Suprapubic skin (tissue), 4 donors: ENCODE measurements at regions not wholly inside any gene's neighbourhood (a gene's known extent, or its start where the extent isn't known, plus 50 kb on each side); places are given as distances from the start of the nearest gene placed in this dataset.

ENCODE experiments used
- EP300 ChIP-seq: sonication (generic); formaldehyde crosslinking; IDR thresholded peaks from one replicate; pipeline ENCODE4 v1.6.1; 2017; ENCODE audit warnings: antibody characterized with exemption
- POLR2A ChIP-seq, 2 donors: fragments of 450-650 bp; IDR thresholded peaks; one replicate each; pipeline ENCODE4 v1.6.1; 2017; ENCODE audit warnings: antibody characterized with exemption in 2 of 2, mild to moderate bottlenecking in 2 of 2, moderate library complexity in 2 of 2
- POLR2AphosphoS5 ChIP-seq, 3 donors: sonication (generic); formaldehyde crosslinking; IDR thresholded peaks; one replicate each; pipeline ENCODE4 v1.6.1; 2017; ENCODE audit warnings: antibody characterized with exemption in 3 of 3
- TF ChIP-seq, protein P1 (sequence below), 2 donors: fragments of 200-600 bp in 1 of 2; fragments of 450-650 bp in 1 of 2; sonication (generic) in 1 of 2; IDR thresholded peaks; one replicate each; pipeline ENCODE4 v1.5.1; 2016 to 2019; ENCODE audit warnings: antibody characterized with exemption in 2 of 2, mild to moderate bottlenecking in 1 of 2, moderate library complexity in 1 of 2

DNA sequence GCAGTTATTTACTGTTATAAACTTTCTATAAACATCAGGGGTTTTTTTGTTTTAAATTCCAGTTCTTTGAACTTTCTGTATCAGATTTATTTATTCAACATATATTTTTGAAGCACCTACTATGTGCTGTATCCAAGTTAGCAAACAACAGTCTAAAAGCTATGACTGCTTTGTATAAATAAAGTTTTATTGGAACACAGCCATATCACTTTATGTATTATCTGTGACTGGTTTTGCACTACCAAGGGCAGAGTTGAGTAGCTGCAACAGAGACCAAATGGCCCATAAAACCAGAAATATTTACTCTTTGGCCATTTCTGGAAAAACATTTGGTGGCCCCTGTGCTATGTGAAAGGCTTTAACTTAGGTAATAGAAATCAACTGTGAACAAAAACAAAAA, 110.2 kb upstream of the ERCC4 start:
- TF ChIP-seq, protein P1, sequence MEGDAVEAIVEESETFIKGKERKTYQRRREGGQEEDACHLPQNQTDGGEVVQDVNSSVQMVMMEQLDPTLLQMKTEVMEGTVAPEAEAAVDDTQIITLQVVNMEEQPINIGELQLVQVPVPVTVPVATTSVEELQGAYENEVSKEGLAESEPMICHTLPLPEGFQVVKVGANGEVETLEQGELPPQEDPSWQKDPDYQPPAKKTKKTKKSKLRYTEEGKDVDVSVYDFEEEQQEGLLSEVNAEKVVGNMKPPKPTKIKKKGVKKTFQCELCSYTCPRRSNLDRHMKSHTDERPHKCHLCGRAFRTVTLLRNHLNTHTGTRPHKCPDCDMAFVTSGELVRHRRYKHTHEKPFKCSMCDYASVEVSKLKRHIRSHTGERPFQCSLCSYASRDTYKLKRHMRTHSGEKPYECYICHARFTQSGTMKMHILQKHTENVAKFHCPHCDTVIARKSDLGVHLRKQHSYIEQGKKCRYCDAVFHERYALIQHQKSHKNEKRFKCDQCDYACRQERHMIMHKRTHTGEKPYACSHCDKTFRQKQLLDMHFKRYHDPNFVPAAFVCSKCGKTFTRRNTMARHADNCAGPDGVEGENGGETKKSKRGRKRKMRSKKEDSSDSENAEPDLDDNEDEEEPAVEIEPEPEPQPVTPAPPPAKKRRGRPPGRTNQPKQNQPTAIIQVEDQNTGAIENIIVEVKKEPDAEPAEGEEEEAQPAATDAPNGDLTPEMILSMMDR (IDR thresholded peaks at IDR 0.05), result no peak
- TF ChIP-seq EP300 (no peak), POLR2A (IDR thresholded peaks at IDR 0.05) (no peak), POLR2AphosphoS5 (IDR thresholded peaks at IDR 0.05) (no peak)
